Ectodermal cell (in vitro differentiated cells): ENCODE measurements at regions not wholly inside any gene's neighbourhood (a gene's known extent, or its start where the extent isn't known, plus 50 kb on each side); places are given as distances from the start of the nearest gene placed in this dataset.

ENCODE experiments used
- H3K27ac ChIP-seq: 2 replicates; pipeline ENCODE4 v1.7.0; 2013; ENCODE audit warnings: mild to moderate bottlenecking, low read depth, low read length; ENCODE audit not compliant: insufficient read depth, poor library complexity, severe bottlenecking
- H3K27me3 ChIP-seq: 2 replicates; pipeline ENCODE4 v1.7.0; 2013; ENCODE audit warnings: mild to moderate bottlenecking, low read length; ENCODE audit not compliant: insufficient read depth, control insufficient read depth, poor library complexity, severe bottlenecking
- H3K36me3 ChIP-seq: one replicate; pipeline ENCODE4 v1.7.0; 2013; ENCODE audit warnings: low read length; ENCODE audit not compliant: control insufficient read depth, insufficient read depth
- H3K4me1 ChIP-seq: one replicate; pipeline ENCODE4 v1.7.0; 2013; ENCODE audit warnings: low read length; ENCODE audit not compliant: control insufficient read depth, insufficient read depth
- H3K4me3 ChIP-seq: 2 replicates; pipeline ENCODE4 v1.7.0; 2013; ENCODE audit warnings: low read depth, low read length, control low read depth; ENCODE audit not compliant: insufficient read depth
- H3K9me3 ChIP-seq: 2 replicates; pipeline ENCODE4 v1.7.0; 2013; ENCODE audit warnings: mild to moderate bottlenecking, low read length, moderate library complexity; ENCODE audit not compliant: control insufficient read depth
- WGBS, 2 experiments: methylation state at CpG; one replicate each; pipeline ENCODE4 v1.1.7; 2013; ENCODE audit warnings: missing lambda C conversion rate in 2 of 2; 5-methylcytosine and 5-hydroxymethylcytosine counted together

DNA sequence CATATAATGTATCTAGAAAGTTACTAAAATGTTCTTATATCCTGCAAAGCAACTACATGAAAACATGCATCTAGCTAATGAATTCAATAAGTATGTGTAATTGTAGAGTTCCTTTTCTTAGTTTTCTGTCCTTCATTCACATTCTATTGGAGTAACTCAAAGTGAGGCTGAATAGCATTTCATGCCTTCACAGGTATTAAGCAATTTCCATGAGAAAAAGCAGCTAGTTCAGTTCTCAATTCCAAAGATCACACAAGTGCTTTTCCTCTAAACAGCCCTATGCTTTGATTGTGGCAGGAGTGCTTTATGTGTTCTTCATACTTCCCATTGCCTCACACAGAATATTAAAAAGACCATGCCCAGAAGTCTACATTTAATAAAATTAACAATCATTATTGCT lies 274.9 kb downstream of the RFPL4B start:
- Histone ChIP-seq H3K27ac (no peak overlapping the region), H3K36me3 (no peaks in the 10 kb centered on the region)

DNA sequence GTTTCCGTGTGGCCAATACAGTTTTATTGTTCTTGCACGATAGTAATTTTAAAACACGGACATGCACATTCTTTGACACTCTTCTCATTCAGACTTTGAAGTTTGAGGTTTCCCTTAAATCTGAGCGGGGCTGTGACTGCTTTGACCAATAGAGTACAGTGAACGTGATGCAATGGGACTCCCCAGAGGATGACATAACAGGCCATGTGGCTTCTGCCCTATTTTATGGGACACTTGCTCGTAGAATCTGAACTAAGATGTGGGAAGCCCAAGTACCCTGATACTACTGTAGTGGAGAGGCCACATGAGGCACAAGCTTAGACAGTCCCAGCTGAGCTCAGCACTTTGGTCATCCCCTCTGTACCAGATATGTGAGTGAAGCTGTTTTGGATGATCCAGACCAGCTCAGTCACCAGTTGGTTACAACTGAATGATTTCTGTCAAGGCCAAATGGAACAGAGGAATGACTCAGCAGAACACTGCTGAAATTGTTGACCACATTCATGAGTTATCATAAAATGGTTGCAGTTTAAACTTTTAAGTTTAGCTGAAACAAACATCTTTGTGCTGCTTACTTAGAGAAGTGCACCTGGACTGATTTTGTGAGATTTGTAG lies 279.4 kb downstream of the RFPL4B start:
- Histone ChIP-seq H3K27me3 (no peaks in the 10 kb centered on the region), H3K36me3 (no peaks in the 10 kb centered on the region), H3K4me1 (peaks cover 5% of the 10 kb centered on the region), H3K27ac (no peak overlapping the region), H3K9me3 (no peaks in the 10 kb centered on the region), H3K4me3 (no peak overlapping the region)
- WGBS, 2 experiments: 94 to 95% methylated on average over 6 of the region's 6 CpGs

More for the DNA sequence above, 274.9 kb downstream of the RFPL4B start:
- Histone ChIP-seq H3K9me3 (no peaks in the 10 kb centered on the region), H3K4me3 (no peak overlapping the region), H3K4me1 (peaks cover 5% of the 10 kb centered on the region), H3K27me3 (no peaks in the 10 kb centered on the region)

DNA sequence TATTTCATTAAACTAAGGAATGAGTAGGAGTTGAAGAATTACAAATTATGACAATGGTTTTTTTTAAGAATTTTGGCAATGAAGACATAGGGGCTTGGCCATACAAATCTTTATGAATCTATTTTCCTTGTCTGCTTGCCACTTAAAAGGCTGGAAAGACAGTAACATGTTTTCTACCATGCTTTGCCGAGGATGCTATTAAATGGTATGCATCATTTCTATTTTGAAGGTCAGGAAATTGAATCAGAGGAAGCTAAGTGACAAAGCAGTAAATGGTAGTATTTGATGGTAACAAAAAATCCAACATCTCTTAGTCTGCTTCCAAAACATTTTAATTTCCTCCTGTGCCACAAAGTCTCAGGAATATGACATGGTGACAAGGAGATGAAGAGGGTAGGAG lies 287.2 kb downstream of the RFPL4B start:
- Histone ChIP-seq H3K36me3 (no peaks in the 10 kb centered on the region), H3K27me3 (no peaks in the 10 kb centered on the region), H3K27ac (no peak overlapping the region), H3K4me1 (no peaks in the 10 kb centered on the region), H3K4me3 (no peak overlapping the region), H3K9me3 (no peaks in the 10 kb centered on the region)
- WGBS, 2 experiments: 89 to 100% methylated on average over 1 of the region's 1 CpG

DNA sequence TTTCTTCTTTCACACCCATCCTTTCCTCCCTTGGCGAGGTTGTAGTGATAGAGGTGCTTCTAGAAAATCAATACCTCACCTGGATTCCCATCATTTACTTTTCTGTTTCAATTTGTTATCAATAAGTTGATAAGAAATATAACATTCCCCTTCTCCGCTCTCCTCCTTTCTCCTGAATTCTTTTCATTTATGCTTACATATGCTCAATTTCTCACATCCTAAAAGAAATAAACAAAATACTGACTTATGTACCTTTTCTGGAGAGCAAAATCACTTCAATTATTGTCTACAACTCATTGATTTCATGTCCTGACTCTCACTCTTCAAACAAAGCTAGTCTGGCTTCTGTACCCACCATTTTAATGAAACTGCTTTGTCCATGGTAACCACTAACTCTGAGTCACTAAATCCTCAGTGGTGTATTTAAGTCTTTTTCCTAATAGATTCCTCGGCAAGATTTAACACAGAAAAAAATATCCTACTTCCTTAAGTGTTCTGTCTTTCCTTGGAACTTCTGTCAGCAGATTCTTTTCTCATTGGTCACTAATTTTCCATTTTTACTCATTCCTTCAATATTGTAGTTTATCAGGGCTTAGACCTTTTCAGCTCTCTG lies 289.6 kb downstream of the RFPL4B start:
- 89 to 98% methylated on average over 2 to 3 of the region's 3 CpGs for WGBS, 2 experiments

GRCh38 chr6:112639391-112639831 lies 292.3 kb downstream of the RFPL4B start:
- Histone ChIP-seq H3K9me3 (no peaks in the 10 kb centered on the region), H3K4me3 (no peak overlapping the region), H3K27ac (no peak overlapping the region), H3K36me3 (no peaks in the 10 kb centered on the region), H3K4me1 (no peaks in the 10 kb centered on the region), H3K27me3 (no peaks in the 10 kb centered on the region)

More for the DNA sequence above, 289.6 kb downstream of the RFPL4B start:
- Histone ChIP-seq H3K9me3 (no peaks in the 10 kb centered on the region), H3K4me3 (no peak overlapping the region), H3K27ac (no peak overlapping the region), H3K4me1 (no peaks in the 10 kb centered on the region), H3K27me3 (no peaks in the 10 kb centered on the region), H3K36me3 (no peaks in the 10 kb centered on the region)

- 96 to 97% methylated on average over 2 of the region's 2 CpGs for WGBS, 2 experiments
- Histone ChIP-seq H3K4me3 (no peak overlapping the region), H3K27ac (no peak overlapping the region), H3K4me1 (no peaks in the 10 kb centered on the region), H3K27me3 (no peaks in the 10 kb centered on the region), H3K36me3 (no peaks in the 10 kb centered on the region), H3K9me3 (no peaks in the 10 kb centered on the region)
These were observed 293.8 kb downstream of the RFPL4B start for GRCh38 chr6:112640891-112641290.

DNA sequence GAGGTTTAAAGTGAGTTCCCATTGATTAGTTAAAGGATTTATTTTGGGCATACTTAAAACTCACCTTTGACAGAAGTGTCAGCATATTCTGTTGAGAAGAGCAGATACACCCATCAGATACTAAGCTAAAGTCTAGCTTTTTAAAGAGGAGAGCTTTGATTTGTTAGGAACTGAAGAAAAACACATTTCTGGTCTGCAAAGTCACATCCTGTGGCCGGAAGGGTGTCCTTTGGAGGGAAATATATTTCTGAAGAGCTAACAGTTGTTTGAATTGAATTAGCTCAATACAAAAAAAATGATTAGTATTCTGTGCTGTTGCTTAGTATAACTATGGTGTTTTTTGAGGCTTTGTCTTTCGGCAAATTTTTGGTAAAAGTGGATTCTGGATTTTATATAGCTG lies 302.7 kb downstream of the RFPL4B start:
- Histone ChIP-seq H3K9me3 (no peaks in the 10 kb centered on the region), H3K4me1 (no peaks in the 10 kb centered on the region), H3K36me3 (no peaks in the 10 kb centered on the region), H3K4me3 (no peak overlapping the region), H3K27ac (no peak overlapping the region), H3K27me3 (no peaks in the 10 kb centered on the region)
- whole genome bisulfite sequencing, 2 experiments: 95 to 100% methylated on average over 2 of the region's 2 CpGs

- WGBS, 2 experiments: 92 to 95% methylated on average over 4 of the region's 4 CpGs
- Histone ChIP-seq H3K27ac (no peak overlapping the region), H3K9me3 (no peaks in the 10 kb centered on the region)
These were observed 304.1 kb downstream of the RFPL4B start for GRCh38 chr6:112651239-112651638.

DNA sequence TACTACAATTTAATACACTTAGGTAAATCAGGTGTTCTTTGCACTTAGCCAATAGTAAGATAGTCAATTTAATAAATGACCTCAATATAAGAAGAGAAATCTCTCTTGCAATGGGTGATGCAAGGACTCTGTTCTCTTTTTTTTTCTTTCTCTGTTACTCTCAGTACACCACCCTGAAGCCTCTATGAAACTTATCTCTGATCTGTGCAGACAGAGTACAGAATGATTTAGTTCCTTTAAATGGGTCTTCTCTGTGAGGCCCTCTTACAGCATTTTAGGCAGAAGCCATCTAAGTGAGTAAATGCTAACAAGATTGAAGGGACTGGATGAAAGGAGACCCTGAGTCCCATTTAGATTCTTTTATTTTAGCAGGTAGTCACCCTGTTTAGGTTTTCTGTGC lies 312.8 kb downstream of the RFPL4B start:
- no peaks in the 10 kb centered on the region for H3K4me1 ChIP-seq
- no peak overlapping the region for H3K27ac ChIP-seq
- H3K9me3 ChIP-seq: no peaks in the 10 kb centered on the region
- no peaks in the 10 kb centered on the region for H3K27me3 ChIP-seq
- H3K36me3 ChIP-seq: no peaks in the 10 kb centered on the region
- H3K4me3 ChIP-seq: no peak overlapping the region

More at GRCh38 chr6:112651239-112651638, 304.1 kb downstream of the RFPL4B start:
- no peaks in the 10 kb centered on the region for H3K36me3 ChIP-seq
- H3K27me3 ChIP-seq: no peaks in the 10 kb centered on the region
- H3K4me3 ChIP-seq: no peak overlapping the region
- H3K4me1 ChIP-seq: no peaks in the 10 kb centered on the region

- H3K4me1 ChIP-seq: no peaks in the 10 kb centered on the region
- no peak overlapping the region for H3K4me3 ChIP-seq
- no peaks in the 10 kb centered on the region for H3K9me3 ChIP-seq
- WGBS, 2 experiments: 93 to 94% methylated on average over 2 of the region's 2 CpGs
- no peaks in the 10 kb centered on the region for H3K27me3 ChIP-seq
- H3K36me3 ChIP-seq: no peaks in the 10 kb centered on the region
- H3K27ac ChIP-seq: no peak overlapping the region
These were observed 313.5 kb downstream of the RFPL4B start for GRCh38 chr6:112660626-112661025.
